HCT116 (cell line): ENCODE measurements at regions not wholly inside any gene's neighbourhood (a gene's known extent, or its start where the extent isn't known, plus 50 kb on each side); places are given as distances from the start of the nearest gene placed in this dataset.

ENCODE experiments used
- ATAC-seq: fragments of 200-7000 bp; cut with Tn5 transposase; 2 replicates; pipeline ENCODE4 v1.9.1; 2020; ENCODE audit warnings: mild to moderate bottlenecking, moderate library complexity
- BruUV-seq: library from RNA; stranded (reverse); fragments of 400-500 nt; replicated peaks from 2 replicates; lab custom pipeline; 2021; lab: Mats Ljungman, UMichigan
- CTCF ChIA-PET: fragments of 300-600 bp; sonication (Branson Sonifier 250); formaldehyde crosslinking; loops from one replicate; lab custom pipeline; 2021; ENCODE audit warnings: antibody characterized with exemption; lab: Charles Lee
- POLR2A ChIA-PET: fragments of 300-600, 350-600 bp; sonication (Branson Sonifier 250); formaldehyde crosslinking; loops from one replicate; lab custom pipeline; 2021; ENCODE audit warnings: antibody characterized with exemption; lab: Charles Lee
- RAD21 ChIA-PET, 2 experiments: fragments of 300-600 bp; sonication (Branson Sonifier 250); formaldehyde crosslinking; loops; one replicate each; lab custom pipeline; 2023; ENCODE audit warnings: low total read pairs in 2 of 2; ENCODE audit not compliant: uncharacterized antibody in 2 of 2, unreplicated experiment in 2 of 2, low non-redundant PET in 1 of 2; lab: Charles Lee
- DNase-seq: peaks from one replicate; pipeline ENCODE4 v3.0.0-alpha.2; 2010; ENCODE audit warnings: low read depth, low spot score
- H2AFZ ChIP-seq: fragments of 200-600 bp; shearing (Covaris generic), sonication (generic); 2 replicates; pipeline ENCODE4 v1.6.1; 2017; ENCODE audit warnings: low read depth, mixed run types, mixed read lengths, antibody characterized with exemption, low read length; ENCODE audit not compliant: poor library complexity, severe bottlenecking
- H3K27ac ChIP-seq: 2 replicates; pipeline ENCODE4 v1.5.1; 2012; ENCODE audit warnings: low read depth, low read length
- H3K27me3 ChIP-seq: fragments of 200-600 bp; sonication (generic); 2 replicates; pipeline ENCODE4 v1.6.1; 2016; ENCODE audit warnings: mixed run types, low read length, mixed read lengths; ENCODE audit not compliant: insufficient read depth
- H3K36me3 ChIP-seq, 2 experiments: fragments of 200-500 bp in 1 of 2; fragments of 200-600 bp in 1 of 2; sonication (Bioruptor generic) in 1 of 2; sonication (generic) in 1 of 2; 2 replicates each; pipeline versions ENCODE4 v1.5.1 to v1.6.1; 2014 to 2016; ENCODE audit warnings: low read length in 2 of 2, inconsistent platforms in 1 of 2, mixed read lengths in 1 of 2, mixed run types in 1 of 2; ENCODE audit not compliant: insufficient read depth in 2 of 2, control insufficient read depth in 1 of 2
- H3K4me1 ChIP-seq, 2 experiments: fragments of 200-600 bp in 1 of 2; sonication (generic) in 1 of 2; 2 replicates each; pipeline versions ENCODE4 v1.5.1 to v1.6.1; 2012 to 2017; ENCODE audit warnings: low read length in 2 of 2, inconsistent platforms in 1 of 2, mild to moderate bottlenecking in 1 of 2, mixed read lengths in 1 of 2, mixed run types in 1 of 2, moderate library complexity in 1 of 2; ENCODE audit not compliant: insufficient read depth in 2 of 2, control insufficient read depth in 1 of 2
- H3K4me2 ChIP-seq: fragments of 200-600 bp; sonication (generic); 2 replicates; pipeline ENCODE4 v1.6.1; 2017; ENCODE audit warnings: mixed run types, low read length, mixed read lengths
- H3K4me3 ChIP-seq, 2 experiments: fragments of 200-600 bp in 1 of 2; sonication (generic) in 1 of 2; replicated peaks in 1 of 2; 2 replicates each; pipeline ENCODE4 v1.5.1; 2011 to 2016; ENCODE audit warnings: low read length in 2 of 2, control low read depth in 1 of 2, low read depth in 1 of 2, mild to moderate bottlenecking in 1 of 2, mixed read lengths in 1 of 2, mixed run types in 1 of 2
- H3K79me2 ChIP-seq: fragments of 200-600 bp; sonication (generic); 2 replicates; pipeline ENCODE4 v1.6.1; 2017; ENCODE audit warnings: mild to moderate bottlenecking, mixed run types, low read length, moderate library complexity, mixed read lengths; ENCODE audit not compliant: insufficient read depth
- H3K9ac ChIP-seq: fragments of 200-600 bp; sonication (generic); 2 replicates; pipeline ENCODE4 v1.6.1; 2016; ENCODE audit warnings: low read length, mixed read lengths
- H3K9me2 ChIP-seq: fragments of 200-600 bp; sonication (generic), shearing (Covaris generic); 2 replicates; pipeline ENCODE4 v1.6.1; 2017; ENCODE audit warnings: mixed run types, mild to moderate bottlenecking, moderate library complexity; ENCODE audit not compliant: insufficient read depth
- H3K9me3 ChIP-seq, 2 experiments: fragments of 200-500 bp in 1 of 2; fragments of 200-600 bp in 1 of 2; sonication (Bioruptor generic) in 1 of 2; sonication (generic) in 1 of 2; 2 replicates each; pipeline ENCODE4 v1.6.1; 2014 to 2017; ENCODE audit warnings: low read length in 2 of 2, mixed read lengths in 2 of 2, inconsistent platforms in 1 of 2, low read depth in 1 of 2, mild to moderate bottlenecking in 1 of 2, mixed run types in 1 of 2, moderate library complexity in 1 of 2; ENCODE audit not compliant: control insufficient read depth in 1 of 2, insufficient read depth in 1 of 2
- H4K20me1 ChIP-seq: fragments of 200-600 bp; sonication (generic), shearing (Covaris generic); 2 replicates; pipeline ENCODE4 v1.6.1; 2017; ENCODE audit warnings: mixed run types, mild to moderate bottlenecking, moderate library complexity; ENCODE audit not compliant: insufficient read depth
- EGR1 ChIP-seq: IDR thresholded peaks from 2 replicates; pipeline ENCODE4 v1.6.1; 2012; ENCODE audit warnings: low read depth
- EZH2phosphoT487 ChIP-seq: fragments of 200-600 bp; IDR thresholded peaks from 2 replicates; pipeline ENCODE4 v1.6.1; 2018; ENCODE audit warnings: antibody characterized with exemption, borderline replicate concordance
- JUND ChIP-seq: IDR thresholded peaks from 2 replicates; pipeline ENCODE4 v1.6.1; 2012
- POLR2AphosphoS5 ChIP-seq: IDR thresholded peaks from 2 replicates; pipeline ENCODE4 v1.6.1; 2011; ENCODE audit warnings: mild to moderate bottlenecking, low read depth, low read length, moderate library complexity
- SIN3A ChIP-seq: IDR thresholded peaks from 2 replicates; pipeline ENCODE4 v1.6.1; 2012; ENCODE audit warnings: low read depth
- YY1 ChIP-seq: IDR thresholded peaks from 2 replicates; pipeline ENCODE4 v1.6.1; 2011; ENCODE audit warnings: low read length, low read depth, moderate library complexity, mild to moderate bottlenecking; ENCODE audit not compliant: insufficient replicate concordance; ENCODE audit errors: extremely low read depth
- intact Hi-C: fragments of 100-400 bp; cut with micrococcal nuclease; formaldehyde crosslinking; loops from 2 replicates; pipeline ENCODE4 v1.10.0; 2022
- TF ChIP-seq, protein P1 (sequence below): IDR thresholded peaks from 2 replicates; pipeline ENCODE4 v1.6.1; 2012; ENCODE audit warnings: low read depth
- TF ChIP-seq, protein P2 (sequence below): IDR thresholded peaks from 2 replicates; pipeline ENCODE4 v1.6.1; 2012
- TF ChIP-seq, protein P3 (sequence below), 3 experiments: fragments of 200-600 bp in 1 of 3; sonication (generic) in 1 of 3; IDR thresholded peaks in 2 of 3; conservative IDR thresholded peaks in 1 of 3; 2 replicates each; pipeline ENCODE4 v1.5.1; 2012 to 2017; ENCODE audit warnings: low read depth in 2 of 3, low read length in 2 of 3, antibody characterized with exemption in 1 of 3, borderline replicate concordance in 1 of 3, control low read depth in 1 of 3, mild to moderate bottlenecking in 1 of 3, mixed read lengths in 1 of 3, mixed run types in 1 of 3, moderate library complexity in 1 of 3; ENCODE audit not compliant: insufficient read depth in 1 of 3

DNA sequence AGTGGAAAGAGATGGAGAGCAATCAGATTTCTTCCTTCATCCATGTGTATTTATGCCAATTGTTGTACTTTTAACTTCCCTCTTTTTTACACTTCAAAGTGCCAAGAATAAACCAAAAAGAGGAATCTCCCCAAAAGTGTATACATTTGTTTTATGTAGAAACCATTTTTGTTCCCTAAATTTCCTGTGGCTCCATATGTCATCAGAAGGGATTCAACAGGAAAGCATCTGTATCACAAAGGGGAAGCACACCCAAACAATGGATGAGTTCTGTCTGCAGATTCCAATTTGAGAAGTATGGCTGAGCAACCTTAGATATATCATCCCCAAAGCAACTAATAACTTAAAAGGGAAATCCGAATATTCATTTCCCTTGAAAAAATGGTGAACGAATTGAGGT is 275.0 kb downstream of the MREG start:
- DNase-seq = no peak
- H3K4me1 ChIP-seq = no peaks in the 10 kb centered on the region
- H3K79me2 ChIP-seq = no peaks in the 10 kb centered on the region
- no peaks in the 10 kb centered on the region for H3K27me3 ChIP-seq
- H4K20me1 ChIP-seq = no peaks in the 10 kb centered on the region
- BruUV-seq = no TSS peak
- no peak for TF ChIP-seq JUND
- TF ChIP-seq SIN3A = no peak
- TF ChIP-seq YY1 = no peak
- TF ChIP-seq, protein P1, sequence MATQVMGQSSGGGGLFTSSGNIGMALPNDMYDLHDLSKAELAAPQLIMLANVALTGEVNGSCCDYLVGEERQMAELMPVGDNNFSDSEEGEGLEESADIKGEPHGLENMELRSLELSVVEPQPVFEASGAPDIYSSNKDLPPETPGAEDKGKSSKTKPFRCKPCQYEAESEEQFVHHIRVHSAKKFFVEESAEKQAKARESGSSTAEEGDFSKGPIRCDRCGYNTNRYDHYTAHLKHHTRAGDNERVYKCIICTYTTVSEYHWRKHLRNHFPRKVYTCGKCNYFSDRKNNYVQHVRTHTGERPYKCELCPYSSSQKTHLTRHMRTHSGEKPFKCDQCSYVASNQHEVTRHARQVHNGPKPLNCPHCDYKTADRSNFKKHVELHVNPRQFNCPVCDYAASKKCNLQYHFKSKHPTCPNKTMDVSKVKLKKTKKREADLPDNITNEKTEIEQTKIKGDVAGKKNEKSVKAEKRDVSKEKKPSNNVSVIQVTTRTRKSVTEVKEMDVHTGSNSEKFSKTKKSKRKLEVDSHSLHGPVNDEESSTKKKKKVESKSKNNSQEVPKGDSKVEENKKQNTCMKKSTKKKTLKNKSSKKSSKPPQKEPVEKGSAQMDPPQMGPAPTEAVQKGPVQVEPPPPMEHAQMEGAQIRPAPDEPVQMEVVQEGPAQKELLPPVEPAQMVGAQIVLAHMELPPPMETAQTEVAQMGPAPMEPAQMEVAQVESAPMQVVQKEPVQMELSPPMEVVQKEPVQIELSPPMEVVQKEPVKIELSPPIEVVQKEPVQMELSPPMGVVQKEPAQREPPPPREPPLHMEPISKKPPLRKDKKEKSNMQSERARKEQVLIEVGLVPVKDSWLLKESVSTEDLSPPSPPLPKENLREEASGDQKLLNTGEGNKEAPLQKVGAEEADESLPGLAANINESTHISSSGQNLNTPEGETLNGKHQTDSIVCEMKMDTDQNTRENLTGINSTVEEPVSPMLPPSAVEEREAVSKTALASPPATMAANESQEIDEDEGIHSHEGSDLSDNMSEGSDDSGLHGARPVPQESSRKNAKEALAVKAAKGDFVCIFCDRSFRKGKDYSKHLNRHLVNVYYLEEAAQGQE = no peak
- TF ChIP-seq EGR1 = no peak
- TF ChIP-seq POLR2AphosphoS5 = no peak
- no peak for TF ChIP-seq EZH2phosphoT487
- TF ChIP-seq, protein P2, sequence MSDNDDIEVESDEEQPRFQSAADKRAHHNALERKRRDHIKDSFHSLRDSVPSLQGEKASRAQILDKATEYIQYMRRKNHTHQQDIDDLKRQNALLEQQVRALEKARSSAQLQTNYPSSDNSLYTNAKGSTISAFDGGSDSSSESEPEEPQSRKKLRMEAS = no peak
- TF ChIP-seq, protein P3, sequence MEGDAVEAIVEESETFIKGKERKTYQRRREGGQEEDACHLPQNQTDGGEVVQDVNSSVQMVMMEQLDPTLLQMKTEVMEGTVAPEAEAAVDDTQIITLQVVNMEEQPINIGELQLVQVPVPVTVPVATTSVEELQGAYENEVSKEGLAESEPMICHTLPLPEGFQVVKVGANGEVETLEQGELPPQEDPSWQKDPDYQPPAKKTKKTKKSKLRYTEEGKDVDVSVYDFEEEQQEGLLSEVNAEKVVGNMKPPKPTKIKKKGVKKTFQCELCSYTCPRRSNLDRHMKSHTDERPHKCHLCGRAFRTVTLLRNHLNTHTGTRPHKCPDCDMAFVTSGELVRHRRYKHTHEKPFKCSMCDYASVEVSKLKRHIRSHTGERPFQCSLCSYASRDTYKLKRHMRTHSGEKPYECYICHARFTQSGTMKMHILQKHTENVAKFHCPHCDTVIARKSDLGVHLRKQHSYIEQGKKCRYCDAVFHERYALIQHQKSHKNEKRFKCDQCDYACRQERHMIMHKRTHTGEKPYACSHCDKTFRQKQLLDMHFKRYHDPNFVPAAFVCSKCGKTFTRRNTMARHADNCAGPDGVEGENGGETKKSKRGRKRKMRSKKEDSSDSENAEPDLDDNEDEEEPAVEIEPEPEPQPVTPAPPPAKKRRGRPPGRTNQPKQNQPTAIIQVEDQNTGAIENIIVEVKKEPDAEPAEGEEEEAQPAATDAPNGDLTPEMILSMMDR (IDR thresholded peaks at IDR 0.05 in 2 of 3, conservative IDR thresholded peaks at IDR 0.05 in 1 of 3; ENCODE audit: borderline replicate concordance in 1 of 3, insufficient read depth in 1 of 3, low read depth in 2 of 3, low read length in 2 of 3) = no peak
- no peak overlapping the region for H2AFZ ChIP-seq
- ATAC-seq = no peak
- intact Hi-C loops = no loop called here
- H3K4me3 ChIP-seq = no peak overlapping the region
- no peak overlapping the region for H3K27ac ChIP-seq
- ChIA-PET CTCF (no interaction called here), POLR2A (no interaction called here), RAD21 (no interaction called here)
- H3K9ac ChIP-seq = no peak overlapping the region
- H3K4me2 ChIP-seq = no peak overlapping the region
- no peaks in the 10 kb centered on the region for H3K9me3 ChIP-seq
- H3K9me2 ChIP-seq = peaks cover 6% of the 10 kb centered on the region
- H3K36me3 ChIP-seq = no peaks in the 10 kb centered on the region
